NB4 (cell line): ENCODE measurements at regions not wholly inside any gene's neighbourhood (a gene's known extent, or its start where the extent isn't known, plus 50 kb on each side); places are given as distances from the start of the nearest gene placed in this dataset.
A peak's percentile ranks its signal among the peaks of the same experiment; 100 is the strongest.

Source experiments
- POLR2A ChIP-seq: IDR thresholded peaks from 2 replicates; pipeline ENCODE4 v1.6.1; 2011; ENCODE audit warnings: mild to moderate bottlenecking; ENCODE audit not compliant: insufficient read length; ENCODE audit errors: extremely low read depth
- TF ChIP-seq, protein P1 (sequence below): IDR thresholded peaks from one replicate; pipeline ENCODE4 v1.5.1; 2012; ENCODE audit warnings: low read depth, low read length
- TF ChIP-seq, protein P2 (sequence below): IDR thresholded peaks from 2 replicates; pipeline ENCODE4 v1.6.1; 2011; ENCODE audit warnings: low read depth, low read length

DNA sequence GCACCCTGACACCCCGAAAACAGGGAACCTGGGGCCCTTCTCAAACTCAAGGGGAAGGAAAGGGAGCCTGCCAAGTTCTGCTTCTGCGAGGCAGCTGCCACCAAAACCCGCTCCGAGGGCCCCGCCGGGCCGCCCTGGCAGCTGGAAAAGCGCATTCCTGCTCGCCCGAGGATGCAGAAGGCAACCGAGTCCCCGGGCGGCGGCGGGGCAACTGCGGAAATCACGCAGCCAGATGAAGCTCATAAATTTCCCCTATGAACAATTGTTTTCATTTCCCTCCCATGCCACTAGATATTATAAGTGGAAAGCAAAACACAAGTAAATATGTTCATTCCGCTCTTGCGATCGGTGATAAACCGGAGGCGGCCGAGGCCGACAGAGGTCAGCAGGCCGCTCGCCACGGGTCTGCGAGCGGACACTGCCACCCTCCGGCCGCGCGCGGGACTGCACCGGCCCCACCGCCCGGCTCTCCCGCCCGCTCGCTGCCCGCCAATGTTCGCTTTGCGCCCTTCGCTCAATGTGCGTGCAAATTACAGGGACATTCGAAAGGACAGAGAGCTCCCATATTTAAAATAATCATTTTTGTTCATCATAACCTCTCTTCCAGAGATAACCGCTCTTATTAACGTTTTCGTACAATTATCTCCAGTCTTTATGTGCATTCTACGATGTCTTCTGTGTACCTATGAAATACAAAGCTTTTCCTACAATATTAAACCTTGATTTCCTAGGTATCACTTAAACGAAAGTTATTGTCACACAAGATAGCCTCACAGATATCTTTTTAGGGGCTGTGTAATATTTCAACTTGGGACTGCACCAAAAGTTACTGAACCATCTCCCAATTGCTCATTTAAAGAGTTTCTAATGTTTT lies 120.8 kb upstream of the ZNF507 start:
- TF ChIP-seq, protein P1, sequence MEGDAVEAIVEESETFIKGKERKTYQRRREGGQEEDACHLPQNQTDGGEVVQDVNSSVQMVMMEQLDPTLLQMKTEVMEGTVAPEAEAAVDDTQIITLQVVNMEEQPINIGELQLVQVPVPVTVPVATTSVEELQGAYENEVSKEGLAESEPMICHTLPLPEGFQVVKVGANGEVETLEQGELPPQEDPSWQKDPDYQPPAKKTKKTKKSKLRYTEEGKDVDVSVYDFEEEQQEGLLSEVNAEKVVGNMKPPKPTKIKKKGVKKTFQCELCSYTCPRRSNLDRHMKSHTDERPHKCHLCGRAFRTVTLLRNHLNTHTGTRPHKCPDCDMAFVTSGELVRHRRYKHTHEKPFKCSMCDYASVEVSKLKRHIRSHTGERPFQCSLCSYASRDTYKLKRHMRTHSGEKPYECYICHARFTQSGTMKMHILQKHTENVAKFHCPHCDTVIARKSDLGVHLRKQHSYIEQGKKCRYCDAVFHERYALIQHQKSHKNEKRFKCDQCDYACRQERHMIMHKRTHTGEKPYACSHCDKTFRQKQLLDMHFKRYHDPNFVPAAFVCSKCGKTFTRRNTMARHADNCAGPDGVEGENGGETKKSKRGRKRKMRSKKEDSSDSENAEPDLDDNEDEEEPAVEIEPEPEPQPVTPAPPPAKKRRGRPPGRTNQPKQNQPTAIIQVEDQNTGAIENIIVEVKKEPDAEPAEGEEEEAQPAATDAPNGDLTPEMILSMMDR: peak; percentile 72
- no peak for TF ChIP-seq POLR2A
- TF ChIP-seq, protein P2, sequence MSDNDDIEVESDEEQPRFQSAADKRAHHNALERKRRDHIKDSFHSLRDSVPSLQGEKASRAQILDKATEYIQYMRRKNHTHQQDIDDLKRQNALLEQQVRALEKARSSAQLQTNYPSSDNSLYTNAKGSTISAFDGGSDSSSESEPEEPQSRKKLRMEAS: no peak
